Type B pancreatic cell (in vitro differentiated cells): ENCODE measurements at regions not wholly inside any gene's neighbourhood (a gene's known extent, or its start where the extent isn't known, plus 50 kb on each side); places are given as distances from the start of the nearest gene placed in this dataset.
A peak's percentile ranks its signal among the peaks of the same experiment; 100 is the strongest.

Source experiments
- DNase-seq: peaks from one replicate; pipeline ENCODE4 v3.0.0; 2021; ENCODE audit warnings: mixed read lengths; ENCODE audit not compliant: unreplicated experiment; ENCODE audit errors: extremely low spot score
- H3K27ac Mint-ChIP-seq: 2 replicates; pipeline ENCODE4 v1.8.0; 2021; ENCODE audit warnings: mild to moderate bottlenecking, mixed read lengths
- H3K27me3 Mint-ChIP-seq: 2 replicates; pipeline ENCODE4 v1.8.0; 2021; ENCODE audit warnings: mixed read lengths
- H3K36me3 Mint-ChIP-seq: 2 replicates; pipeline ENCODE4 v1.8.0; 2021; ENCODE audit warnings: mixed read lengths
- H3K4me1 Mint-ChIP-seq: one replicate; pipeline ENCODE4 v1.8.0; 2021; ENCODE audit warnings: mixed read lengths; ENCODE audit not compliant: unreplicated experiment
- H3K4me3 Mint-ChIP-seq: 2 replicates; pipeline ENCODE4 v1.8.0; 2021; ENCODE audit warnings: mild to moderate bottlenecking, mixed read lengths
- H3K9me3 Mint-ChIP-seq: 2 replicates; pipeline ENCODE4 v1.8.0; 2021; ENCODE audit warnings: mixed read lengths
- TF ChIP-seq, protein P1 (sequence below): fragments of 200-600 bp; sonication (generic); conservative IDR thresholded peaks from 2 replicates; pipeline ENCODE4 v1.5.0; 2021; ENCODE audit warnings: antibody characterized with exemption, mild to moderate bottlenecking

DNA sequence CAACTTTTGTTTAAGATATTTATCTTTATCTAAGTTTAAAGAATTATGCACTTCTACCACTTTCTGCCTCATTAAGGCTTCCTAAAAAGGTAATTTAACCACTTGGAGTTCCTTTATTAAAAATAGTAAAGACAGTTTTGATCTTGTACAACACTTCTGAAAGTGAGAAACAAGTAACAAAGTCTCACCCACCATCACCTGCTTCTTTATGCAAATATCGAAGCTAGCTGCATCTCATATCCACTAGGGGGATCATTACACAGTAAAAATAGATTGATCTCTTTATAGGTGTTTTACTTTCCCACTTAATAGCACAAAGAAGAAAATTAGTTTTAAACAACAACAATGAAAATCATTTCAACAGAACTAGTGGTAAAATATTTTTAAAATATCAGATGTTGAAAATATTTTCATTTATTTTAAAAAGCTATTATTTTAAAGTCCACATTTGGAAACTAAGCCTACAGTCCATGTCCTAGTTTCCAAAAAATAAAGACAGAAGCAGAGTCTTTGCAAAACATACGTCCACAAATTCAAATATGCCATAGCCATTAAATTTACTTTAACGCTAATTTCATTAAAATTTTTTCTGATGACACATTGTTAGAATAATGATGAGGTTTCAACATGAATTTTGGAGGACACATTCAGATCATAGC, 160.0 kb upstream of the SOX5 start:
- H3K9me3 Mint-ChIP-seq, result no peaks in the 10 kb centered on the region
- TF ChIP-seq, protein P1, sequence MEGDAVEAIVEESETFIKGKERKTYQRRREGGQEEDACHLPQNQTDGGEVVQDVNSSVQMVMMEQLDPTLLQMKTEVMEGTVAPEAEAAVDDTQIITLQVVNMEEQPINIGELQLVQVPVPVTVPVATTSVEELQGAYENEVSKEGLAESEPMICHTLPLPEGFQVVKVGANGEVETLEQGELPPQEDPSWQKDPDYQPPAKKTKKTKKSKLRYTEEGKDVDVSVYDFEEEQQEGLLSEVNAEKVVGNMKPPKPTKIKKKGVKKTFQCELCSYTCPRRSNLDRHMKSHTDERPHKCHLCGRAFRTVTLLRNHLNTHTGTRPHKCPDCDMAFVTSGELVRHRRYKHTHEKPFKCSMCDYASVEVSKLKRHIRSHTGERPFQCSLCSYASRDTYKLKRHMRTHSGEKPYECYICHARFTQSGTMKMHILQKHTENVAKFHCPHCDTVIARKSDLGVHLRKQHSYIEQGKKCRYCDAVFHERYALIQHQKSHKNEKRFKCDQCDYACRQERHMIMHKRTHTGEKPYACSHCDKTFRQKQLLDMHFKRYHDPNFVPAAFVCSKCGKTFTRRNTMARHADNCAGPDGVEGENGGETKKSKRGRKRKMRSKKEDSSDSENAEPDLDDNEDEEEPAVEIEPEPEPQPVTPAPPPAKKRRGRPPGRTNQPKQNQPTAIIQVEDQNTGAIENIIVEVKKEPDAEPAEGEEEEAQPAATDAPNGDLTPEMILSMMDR, result peak; percentile 84
- no peak for DNase-seq
- no peaks in the 10 kb centered on the region for H3K4me1 Mint-ChIP-seq
- H3K36me3 Mint-ChIP-seq, result no peaks in the 10 kb centered on the region
- H3K27me3 Mint-ChIP-seq, result peaks cover 11% of the 10 kb centered on the region
- no peak overlapping the region for H3K27ac Mint-ChIP-seq
- no peak overlapping the region for H3K4me3 Mint-ChIP-seq

GRCh38 chr12:24102676-24103075, 153.2 kb upstream of the SOX5 start:
- H3K36me3 Mint-ChIP-seq, result no peaks in the 10 kb centered on the region
- H3K27me3 Mint-ChIP-seq, result peaks cover 4% of the 10 kb centered on the region
- no peak overlapping the region for H3K4me3 Mint-ChIP-seq
- no peak overlapping the region for H3K27ac Mint-ChIP-seq
- TF ChIP-seq, protein P1, result no peak
- H3K9me3 Mint-ChIP-seq, result no peaks in the 10 kb centered on the region
- H3K4me1 Mint-ChIP-seq, result no peaks in the 10 kb centered on the region
- no peak for DNase-seq

- Mint-ChIP-seq H3K9me3 (no peaks in the 10 kb centered on the region), H3K27ac (no peak overlapping the region), H3K27me3 (no peaks in the 10 kb centered on the region), H3K4me1 (no peaks in the 10 kb centered on the region), H3K4me3 (no peak overlapping the region), H3K36me3 (no peaks in the 10 kb centered on the region)
- TF ChIP-seq, protein P1, result no peak
- no peak for DNase-seq
These were observed 150.1 kb upstream of the SOX5 start for GRCh38 chr12:24099576-24099975.

GRCh38 chr12:24095245-24095644, 145.8 kb upstream of the SOX5 start:
- H3K4me3 Mint-ChIP-seq, result no peak overlapping the region

DNA sequence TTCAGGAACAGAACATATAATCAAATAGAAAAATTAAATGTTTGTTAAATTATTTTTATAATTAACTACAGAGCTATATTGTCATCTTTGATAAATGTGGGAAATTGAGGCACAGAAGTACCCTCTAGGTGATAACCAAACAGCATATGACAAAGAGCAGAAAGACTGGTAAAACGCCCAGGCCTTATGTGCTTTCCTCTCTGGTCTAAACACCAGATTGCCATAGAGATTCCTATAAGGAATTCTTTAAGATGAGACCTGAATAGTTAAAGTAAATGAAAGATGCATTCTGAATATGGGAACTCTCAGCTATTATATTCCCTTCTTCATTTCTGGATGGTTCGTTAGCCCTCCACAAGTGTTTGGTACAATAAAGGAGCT, 140.0 kb upstream of the SOX5 start:
- Mint-ChIP-seq H3K9me3 (no peaks in the 10 kb centered on the region), H3K4me1 (no peaks in the 10 kb centered on the region), H3K27me3 (no peaks in the 10 kb centered on the region), H3K36me3 (peaks cover 4% of the 10 kb centered on the region), H3K4me3 (no peak overlapping the region), H3K27ac (no peak overlapping the region)
- TF ChIP-seq, protein P1, result no peak
- DNase-seq, result no peak

More at GRCh38 chr12:24095245-24095644, 145.8 kb upstream of the SOX5 start:
- Mint-ChIP-seq H3K4me1 (no peaks in the 10 kb centered on the region), H3K9me3 (no peaks in the 10 kb centered on the region), H3K36me3 (peaks cover 4% of the 10 kb centered on the region), H3K27ac (no peak overlapping the region), H3K27me3 (no peaks in the 10 kb centered on the region)
- no peak for DNase-seq
- TF ChIP-seq, protein P1, result no peak
